AG10803 (cell line): ENCODE measurements at regions not wholly inside any gene's neighbourhood (a gene's known extent, or its start where the extent isn't known, plus 50 kb on each side); places are given as distances from the start of the nearest gene placed in this dataset.
"Not testable (repeated sequence)": the region's sequence is repeated elsewhere in the genome, so short reads cannot be mapped to it uniquely, and the experiment has no call there.

Source experiments
- DNase-seq: peaks from one replicate; pipeline ENCODE4 v3.0.0; 2010; ENCODE audit warnings: low read depth
- H3K4me3 ChIP-seq: 2 replicates; pipeline ENCODE4 v1.5.1; 2011; ENCODE audit warnings: mild to moderate bottlenecking, low read length, control low read depth
- TF ChIP-seq, protein P1 (sequence below): conservative IDR thresholded peaks from 2 replicates; pipeline ENCODE4 v1.5.1; 2011; ENCODE audit warnings: mild to moderate bottlenecking, low read length, control low read depth, inconsistent platforms

GRCh38 chr5:153939101-153939500 is 99.6 kb downstream of the FAM114A2 start:
- DNase-seq, result no peak
- TF ChIP-seq, protein P1, sequence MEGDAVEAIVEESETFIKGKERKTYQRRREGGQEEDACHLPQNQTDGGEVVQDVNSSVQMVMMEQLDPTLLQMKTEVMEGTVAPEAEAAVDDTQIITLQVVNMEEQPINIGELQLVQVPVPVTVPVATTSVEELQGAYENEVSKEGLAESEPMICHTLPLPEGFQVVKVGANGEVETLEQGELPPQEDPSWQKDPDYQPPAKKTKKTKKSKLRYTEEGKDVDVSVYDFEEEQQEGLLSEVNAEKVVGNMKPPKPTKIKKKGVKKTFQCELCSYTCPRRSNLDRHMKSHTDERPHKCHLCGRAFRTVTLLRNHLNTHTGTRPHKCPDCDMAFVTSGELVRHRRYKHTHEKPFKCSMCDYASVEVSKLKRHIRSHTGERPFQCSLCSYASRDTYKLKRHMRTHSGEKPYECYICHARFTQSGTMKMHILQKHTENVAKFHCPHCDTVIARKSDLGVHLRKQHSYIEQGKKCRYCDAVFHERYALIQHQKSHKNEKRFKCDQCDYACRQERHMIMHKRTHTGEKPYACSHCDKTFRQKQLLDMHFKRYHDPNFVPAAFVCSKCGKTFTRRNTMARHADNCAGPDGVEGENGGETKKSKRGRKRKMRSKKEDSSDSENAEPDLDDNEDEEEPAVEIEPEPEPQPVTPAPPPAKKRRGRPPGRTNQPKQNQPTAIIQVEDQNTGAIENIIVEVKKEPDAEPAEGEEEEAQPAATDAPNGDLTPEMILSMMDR, result no peak
- H3K4me3 ChIP-seq, result no peak overlapping the region

DNA sequence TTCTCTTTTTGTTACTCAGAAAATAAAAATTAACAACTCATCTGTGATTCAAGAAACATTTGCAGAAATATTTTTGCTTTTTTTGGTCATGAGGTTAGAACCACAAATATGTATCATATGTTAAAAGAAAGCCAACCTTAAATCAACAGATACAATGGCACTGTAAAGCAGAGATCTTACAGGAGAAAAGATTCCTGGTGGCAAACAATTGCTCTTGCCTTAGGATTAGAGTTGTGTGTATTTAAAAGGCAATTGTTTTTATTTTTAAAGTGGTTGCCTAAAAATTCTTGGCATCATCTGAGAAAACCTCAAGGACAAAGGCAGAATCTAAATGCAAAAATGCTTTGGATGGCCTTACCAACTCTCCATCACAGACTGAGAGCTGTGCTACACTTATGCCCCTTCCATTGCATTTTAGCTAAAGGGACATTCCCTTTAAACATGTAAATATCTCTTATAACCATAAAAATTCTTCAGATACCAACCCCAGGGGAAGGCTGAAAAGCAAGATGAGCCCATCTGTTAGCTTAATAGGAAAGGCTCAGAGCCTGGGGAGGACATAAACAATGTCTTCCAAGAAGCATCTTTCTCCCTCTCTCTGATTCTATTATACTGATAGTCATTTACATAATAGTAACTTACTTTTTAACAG is 100.4 kb downstream of the FAM114A2 start:
- no peak overlapping the region for H3K4me3 ChIP-seq
- DNase-seq, result peak; percentile 94
- TF ChIP-seq, protein P1, result no peak

- no peak overlapping the region for H3K4me3 ChIP-seq
- peak; percentile 61 for DNase-seq
- TF ChIP-seq, protein P1, result no peak
Measured at GRCh38 chr5:153937661-153938060, 101.0 kb downstream of the FAM114A2 start.

- not testable (repeated sequence) for H3K4me3 ChIP-seq
Measured at GRCh38 chr5:153935151-153935550, 103.6 kb downstream of the FAM114A2 start.

DNA sequence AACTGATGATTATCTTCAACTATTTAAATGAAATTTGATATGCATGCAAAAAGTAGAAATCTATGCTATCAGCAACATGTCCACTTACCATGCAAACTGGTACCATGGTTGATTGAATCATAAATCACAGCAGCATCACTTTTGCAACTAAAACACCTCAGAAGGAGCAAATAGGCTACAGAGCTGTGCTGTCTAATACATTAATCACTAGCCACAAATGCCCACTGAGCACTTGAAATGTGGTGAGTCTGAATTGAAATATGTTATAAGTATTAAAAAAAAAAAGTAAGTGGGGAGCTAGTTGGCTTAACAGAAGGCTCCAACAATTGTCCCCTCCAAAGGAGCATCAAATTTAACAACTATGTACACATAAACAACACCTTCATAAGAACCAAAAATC is 112.5 kb downstream of the FAM114A2 start:
- H3K4me3 ChIP-seq, result no peak overlapping the region
- TF ChIP-seq, protein P1, result no peak
- DNase-seq, result peak; percentile 25

More at GRCh38 chr5:153935151-153935550, 103.6 kb downstream of the FAM114A2 start:
- not testable (repeated sequence) for DNase-seq

- no peak for DNase-seq
- no peak overlapping the region for H3K4me3 ChIP-seq
- TF ChIP-seq, protein P1, result no peak
Measured at GRCh38 chr5:153919161-153919560, 119.5 kb downstream of the FAM114A2 start.

DNA sequence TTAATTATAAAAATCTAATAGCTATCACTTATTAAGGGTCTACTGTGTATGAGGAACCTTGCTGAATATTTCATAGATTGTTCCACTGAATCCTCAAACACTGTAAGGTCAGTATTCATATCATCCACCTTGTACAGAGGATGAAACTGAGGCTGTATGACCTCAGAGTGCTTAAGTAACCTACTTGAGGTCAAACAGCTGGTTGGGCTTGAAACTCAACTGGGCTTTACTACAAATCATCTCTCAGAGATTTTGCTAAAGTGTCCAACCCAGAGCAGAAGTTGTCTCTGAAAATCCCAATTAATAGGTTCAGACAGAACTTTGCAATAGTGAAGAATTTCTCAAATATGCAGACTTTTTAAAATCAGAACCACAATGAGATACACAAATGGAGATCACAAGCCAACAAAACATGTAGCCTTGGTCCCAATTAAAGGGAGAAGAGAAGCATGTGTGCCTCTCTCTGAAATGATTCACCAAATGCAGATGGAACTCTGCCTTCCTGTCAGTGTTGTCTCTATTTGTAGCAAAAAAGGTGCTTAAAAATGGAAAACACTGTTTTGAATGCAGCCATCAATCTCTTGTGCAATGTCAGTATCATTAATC is 131.4 kb downstream of the FAM114A2 start:
- TF ChIP-seq, protein P1, result no peak
- H3K4me3 ChIP-seq, result no peak overlapping the region
- peak; percentile 86 for DNase-seq
